EL (cell line): ENCODE measurements at regions not wholly inside any gene's neighbourhood (a gene's known extent, or its start where the extent isn't known, plus 50 kb on each side); places are given as distances from the start of the nearest gene placed in this dataset.
"Not testable (repeated sequence)": the region's sequence is repeated elsewhere in the genome, so short reads cannot be mapped to it uniquely, and the experiment has no call there.

Experiments
- DNase-seq: peaks from one replicate; pipeline ENCODE4 v3.0.0-alpha.2; 2016

GRCh38 chr1:73033640-73034039, 751.3 kb upstream of the NEGR1 start:
- no peak for DNase-seq

GRCh38 chr1:73029571-73029970, 747.2 kb upstream of the NEGR1 start:
- DNase-seq = no peak

- no peak for DNase-seq
Observed at GRCh38 chr1:73026114-73026513, 743.8 kb upstream of the NEGR1 start.

GRCh38 chr1:73009938-73010337, 727.6 kb upstream of the NEGR1 start:
- no peak for DNase-seq

GRCh38 chr1:73009311-73009710, 727.0 kb upstream of the NEGR1 start:
- DNase-seq = no peak

- DNase-seq = no peak
Observed at GRCh38 chr1:72997624-72998023, 715.3 kb upstream of the NEGR1 start.

- no peak for DNase-seq
Observed at GRCh38 chr1:72997041-72997440, 714.7 kb upstream of the NEGR1 start.

GRCh38 chr1:72987871-72988270, 705.5 kb upstream of the NEGR1 start:
- DNase-seq = not testable (repeated sequence)

- no peak for DNase-seq
Observed at GRCh38 chr1:72986591-72987290, 704.4 kb upstream of the NEGR1 start.

- DNase-seq = not testable (repeated sequence)
Observed at GRCh38 chr1:72985024-72985423, 702.7 kb upstream of the NEGR1 start.

- not testable (repeated sequence) for DNase-seq
Observed at GRCh38 chr1:72983011-72983410, 700.7 kb upstream of the NEGR1 start.

GRCh38 chr1:72969461-72969860, 687.1 kb upstream of the NEGR1 start:
- DNase-seq = no peak

GRCh38 chr1:72954943-72955342, 672.6 kb upstream of the NEGR1 start:
- DNase-seq = no peak

GRCh38 chr1:72950900-72951299, 668.6 kb upstream of the NEGR1 start:
- DNase-seq = not testable (repeated sequence)

GRCh38 chr1:72946903-72947499, 664.7 kb upstream of the NEGR1 start:
- DNase-seq = no peak

- DNase-seq = no peak
Observed at GRCh38 chr1:72942008-72942407, 659.7 kb upstream of the NEGR1 start.

GRCh38 chr1:72938408-72938807, 656.1 kb upstream of the NEGR1 start:
- no peak for DNase-seq

GRCh38 chr1:72937905-72938304, 655.6 kb upstream of the NEGR1 start:
- DNase-seq = no peak

GRCh38 chr1:72936942-72937341, 654.6 kb upstream of the NEGR1 start:
- no peak for DNase-seq

GRCh38 chr1:72936151-72936740, 653.9 kb upstream of the NEGR1 start:
- peak; percentile 23 for DNase-seq

GRCh38 chr1:72932025-72932424, 649.7 kb upstream of the NEGR1 start:
- no peak for DNase-seq

- DNase-seq = no peak
Observed at GRCh38 chr1:72930528-72930927, 648.2 kb upstream of the NEGR1 start.

GRCh38 chr1:72918940-72919339, 636.6 kb upstream of the NEGR1 start:
- no peak for DNase-seq

GRCh38 chr1:72917920-72918319, 635.6 kb upstream of the NEGR1 start:
- no peak for DNase-seq

- no peak for DNase-seq
Observed at GRCh38 chr1:72915581-72915980, 633.2 kb upstream of the NEGR1 start.
